Keratinocyte (primary cell): ENCODE measurements at regions not wholly inside any gene's neighbourhood (a gene's known extent, or its start where the extent isn't known, plus 50 kb on each side); places are given as distances from the start of the nearest gene placed in this dataset.

ENCODE experiments used
- EZH2 ChIP-seq: IDR thresholded peaks from one replicate; pipeline ENCODE4 v1.6.1; 2012; ENCODE audit warnings: inconsistent platforms, mild to moderate bottlenecking, low read length, moderate library complexity
- TF ChIP-seq, protein P1 (sequence below), 3 experiments: IDR thresholded peaks in 1 of 3; conservative IDR thresholded peaks in 1 of 3; optimal IDR thresholded peaks in 1 of 3; 2 replicates in 2 of 3; 3 replicates in 1 of 3; pipeline versions ENCODE3 to v1.5.1; 2011; ENCODE audit warnings: low read length in 3 of 3, mild to moderate bottlenecking in 3 of 3, moderate library complexity in 2 of 3, control low read depth in 1 of 3, inconsistent platforms in 1 of 3; ENCODE audit not compliant: insufficient read depth in 2 of 3; ENCODE audit errors: extremely low read depth in 1 of 3

GRCh38 chr9:26439061-26439624, 453.5 kb downstream of the CAAP1 start:
- TF ChIP-seq, protein P1, sequence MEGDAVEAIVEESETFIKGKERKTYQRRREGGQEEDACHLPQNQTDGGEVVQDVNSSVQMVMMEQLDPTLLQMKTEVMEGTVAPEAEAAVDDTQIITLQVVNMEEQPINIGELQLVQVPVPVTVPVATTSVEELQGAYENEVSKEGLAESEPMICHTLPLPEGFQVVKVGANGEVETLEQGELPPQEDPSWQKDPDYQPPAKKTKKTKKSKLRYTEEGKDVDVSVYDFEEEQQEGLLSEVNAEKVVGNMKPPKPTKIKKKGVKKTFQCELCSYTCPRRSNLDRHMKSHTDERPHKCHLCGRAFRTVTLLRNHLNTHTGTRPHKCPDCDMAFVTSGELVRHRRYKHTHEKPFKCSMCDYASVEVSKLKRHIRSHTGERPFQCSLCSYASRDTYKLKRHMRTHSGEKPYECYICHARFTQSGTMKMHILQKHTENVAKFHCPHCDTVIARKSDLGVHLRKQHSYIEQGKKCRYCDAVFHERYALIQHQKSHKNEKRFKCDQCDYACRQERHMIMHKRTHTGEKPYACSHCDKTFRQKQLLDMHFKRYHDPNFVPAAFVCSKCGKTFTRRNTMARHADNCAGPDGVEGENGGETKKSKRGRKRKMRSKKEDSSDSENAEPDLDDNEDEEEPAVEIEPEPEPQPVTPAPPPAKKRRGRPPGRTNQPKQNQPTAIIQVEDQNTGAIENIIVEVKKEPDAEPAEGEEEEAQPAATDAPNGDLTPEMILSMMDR (optimal IDR thresholded peaks at IDR 0.05 in 1 of 3, IDR thresholded peaks at IDR 0.05 in 1 of 3, conservative IDR thresholded peaks at IDR 0.05 in 1 of 3; ENCODE audit: extremely low read depth in 1 of 3, insufficient read depth in 2 of 3, low read length in 3 of 3) = no peak
- no peak for TF ChIP-seq EZH2
